SK-N-SH (cell line): ENCODE measurements at regions not wholly inside any gene's neighbourhood (a gene's known extent, or its start where the extent isn't known, plus 50 kb on each side); places are given as distances from the start of the nearest gene placed in this dataset.

Experiments
- CTCF ChIA-PET: fragments of 300-600, 350-600 bp; formaldehyde crosslinking; extraction: SDS; loops from one replicate; lab custom pipeline; 2021; lab: Yijun Ruan, JAX
- POLR2A ChIA-PET: fragments of 350-600 bp; sonication (Branson Sonifier 250); formaldehyde crosslinking; extraction: SDS; loops from one replicate; lab custom pipeline; 2020; ENCODE audit warnings: antibody characterized with exemption, inconsistent platforms; lab: Yijun Ruan, JAX
- DNase-seq: peaks from one replicate; pipeline ENCODE4 v3.0.0; 2012
- H2AFZ ChIP-seq: fragments of 200-600 bp; sonication (generic); 2 replicates; pipeline ENCODE4 v1.8.1; 2016; ENCODE audit warnings: antibody characterized with exemption, mild to moderate bottlenecking, low read depth
- H3F3A ChIP-seq: fragments of 200-600 bp; sonication (generic); replicated peaks from 2 replicates; pipeline ENCODE3; 2016; ENCODE audit warnings: antibody characterized with exemption, mild to moderate bottlenecking; ENCODE audit not compliant: insufficient read depth
- H3K27ac ChIP-seq, 2 experiments: fragments of 200-500 bp in 1 of 2; fragments of 200-600 bp in 1 of 2; sonication (Bioruptor generic) in 1 of 2; sonication (generic), shearing (Covaris generic) in 1 of 2; 2 replicates each; pipeline versions ENCODE4 v1.5.1 to v1.6.1; 2014 to 2016; ENCODE audit warnings: low read depth in 2 of 2, inconsistent platforms in 1 of 2, low read length in 1 of 2, mild to moderate bottlenecking in 1 of 2, mixed read lengths in 1 of 2
- H3K27me3 ChIP-seq: fragments of 200-600 bp; sonication (generic), shearing (Covaris generic); 2 replicates; pipeline ENCODE4 v1.6.1; 2016; ENCODE audit warnings: mixed run types; ENCODE audit not compliant: insufficient read depth
- H3K36me3 ChIP-seq, 2 experiments: fragments of 200-500 bp in 1 of 2; fragments of 200-600 bp in 1 of 2; sonication (Bioruptor generic) in 1 of 2; sonication (generic) in 1 of 2; replicated peaks in 1 of 2; 2 replicates each; pipeline versions ENCODE3 to v1.5.1; 2014 to 2016; ENCODE audit warnings: low read length in 1 of 2, mild to moderate bottlenecking in 1 of 2; ENCODE audit not compliant: insufficient read depth in 2 of 2, control insufficient read depth in 1 of 2
- H3K4me1 ChIP-seq, 2 experiments: fragments of 200-500 bp in 1 of 2; fragments of 200-600 bp in 1 of 2; sonication (Bioruptor generic) in 1 of 2; sonication (generic), shearing (Covaris generic) in 1 of 2; 2 replicates each; pipeline versions ENCODE4 v1.5.1 to v1.6.1; 2014 to 2016; ENCODE audit warnings: low read depth in 1 of 2, low read length in 1 of 2, mixed run types in 1 of 2; ENCODE audit not compliant: insufficient read depth in 2 of 2, control insufficient read depth in 1 of 2
- H3K4me2 ChIP-seq: fragments of 200-600 bp; sonication (generic), shearing (Covaris generic); 2 replicates; pipeline ENCODE4 v1.6.1; 2017; ENCODE audit warnings: mixed run types
- H3K4me3 ChIP-seq, 2 experiments: fragments of 200-500 bp in 1 of 2; fragments of 200-600 bp in 1 of 2; sonication (Bioruptor generic) in 1 of 2; sonication (generic), shearing (Covaris generic) in 1 of 2; 2 replicates each; pipeline versions ENCODE4 v1.5.1 to v1.8.1; 2014 to 2016; ENCODE audit warnings: low read depth in 2 of 2, inconsistent platforms in 1 of 2, low read length in 1 of 2, mild to moderate bottlenecking in 1 of 2, mixed read lengths in 1 of 2, moderate library complexity in 1 of 2
- H3K79me2 ChIP-seq: fragments of 200-600 bp; sonication (generic); 2 replicates; pipeline ENCODE4 v1.8.1; 2017; ENCODE audit warnings: mild to moderate bottlenecking; ENCODE audit not compliant: insufficient read depth
- H3K9ac ChIP-seq: fragments of 200-600 bp; sonication (generic); 2 replicates; pipeline ENCODE4 v1.6.1; 2017; ENCODE audit warnings: mixed run types
- H3K9me2 ChIP-seq: fragments of 200-600 bp; sonication (generic); 2 replicates; pipeline ENCODE4 v1.6.1; 2017; ENCODE audit warnings: mixed run types
- H3K9me3 ChIP-seq: fragments of 200-600 bp; sonication (generic); 2 replicates; pipeline ENCODE4 v1.6.1; 2017; ENCODE audit warnings: mixed run types, mild to moderate bottlenecking, moderate library complexity
- H4K20me1 ChIP-seq: fragments of 200-600 bp; sonication (generic); 2 replicates; pipeline ENCODE4 v1.6.1; 2017; ENCODE audit warnings: mild to moderate bottlenecking, mixed run types; ENCODE audit not compliant: insufficient read depth
- FOXJ3 ChIP-seq: sonication (generic); formaldehyde crosslinking; IDR thresholded peaks from 2 replicates; pipeline ENCODE4 v1.5.1; 2020; ENCODE audit warnings: mild to moderate bottlenecking, missing genetic modification reagents
- GATA2 ChIP-seq: sonication (generic); formaldehyde crosslinking; IDR thresholded peaks from 2 replicates; pipeline ENCODE4 v1.5.0; 2020; ENCODE audit warnings: mild to moderate bottlenecking, missing genetic modification reagents
- MEF2A ChIP-seq: IDR thresholded peaks from 2 replicates; pipeline ENCODE4 v1.4.0; 2012; ENCODE audit warnings: low read depth, borderline replicate concordance
- MXI1 ChIP-seq: IDR thresholded peaks from 2 replicates; pipeline ENCODE4 v1.6.1; 2012; ENCODE audit warnings: mild to moderate bottlenecking, low read depth, low read length, improper control_type of control experiment
- NFIC ChIP-seq: IDR thresholded peaks from 2 replicates; pipeline ENCODE4 v1.4.0; 2012; ENCODE audit warnings: borderline replicate concordance
- NRF1 ChIP-seq: IDR thresholded peaks from 2 replicates; pipeline ENCODE4 v1.6.1; 2012; ENCODE audit warnings: low read depth, mild to moderate bottlenecking, low read length
- POLR2AphosphoS5 ChIP-seq: IDR thresholded peaks from 2 replicates; pipeline ENCODE4 v1.6.1; 2012; ENCODE audit warnings: low read depth, low read length
- RCOR1 ChIP-seq: fragments of 150-350 bp; IDR thresholded peaks from 2 replicates; pipeline ENCODE4 v1.6.1; 2017; ENCODE audit warnings: antibody characterized with exemption, low read length
- RFX5 ChIP-seq: IDR thresholded peaks from 2 replicates; pipeline ENCODE4 v1.6.1; 2012; ENCODE audit warnings: mild to moderate bottlenecking, improper control_type of control experiment, low read length
- SIN3A ChIP-seq: IDR thresholded peaks from 2 replicates; pipeline ENCODE4 v1.6.1; 2012; ENCODE audit warnings: low read depth, mild to moderate bottlenecking, low read length, moderate library complexity, borderline replicate concordance
- TAF1 ChIP-seq: IDR thresholded peaks from 2 replicates; pipeline ENCODE4 v1.6.1; 2012; ENCODE audit warnings: low read depth, mild to moderate bottlenecking, low read length, moderate library complexity, borderline replicate concordance
- TCF12 ChIP-seq: IDR thresholded peaks from 2 replicates; pipeline ENCODE4 v1.4.0; 2012
- USF2 ChIP-seq: fragments of 150-350 bp; IDR thresholded peaks from 2 replicates; pipeline ENCODE4 v1.6.1; 2017; ENCODE audit warnings: antibody characterized with exemption, low read length, low read depth, borderline replicate concordance
- YY1 ChIP-seq: IDR thresholded peaks from 2 replicates; pipeline ENCODE4 v1.4.0; 2012; ENCODE audit warnings: low read depth, mild to moderate bottlenecking
- WGBS: methylation state at CpG from one replicate; pipeline ENCODE4 v1.1.6; 2017; ENCODE audit warnings: low lambda C conversion rate; 5-methylcytosine and 5-hydroxymethylcytosine counted together
- TF ChIP-seq, protein P1 (sequence below): IDR thresholded peaks from 2 replicates; pipeline ENCODE4 v1.4.0; 2012; ENCODE audit warnings: low read depth, borderline replicate concordance
- TF ChIP-seq, protein P2 (sequence below): IDR thresholded peaks from 2 replicates; pipeline ENCODE4 v1.4.0; 2012; ENCODE audit warnings: low read depth
- TF ChIP-seq, protein P3 (sequence below): fragments of 150-350 bp; IDR thresholded peaks from 2 replicates; pipeline ENCODE4 v1.6.1; 2016; ENCODE audit warnings: mild to moderate bottlenecking, low read depth, low read length
- TF ChIP-seq, protein P4 (sequence below): IDR thresholded peaks from 2 replicates; pipeline ENCODE4 v1.4.0; 2012; ENCODE audit warnings: low read depth, borderline replicate concordance

- H2AFZ ChIP-seq: no peak overlapping the region
- WGBS: 67% methylated on average over 4 of the region's 4 CpGs
- ChIA-PET POLR2A (no interaction called here), CTCF (no interaction called here)
- H3K36me3 ChIP-seq: no peaks in the 10 kb centered on the region
- H3K27me3 ChIP-seq: no peaks in the 10 kb centered on the region
- no peaks in the 10 kb centered on the region for H3K79me2 ChIP-seq
- no peak overlapping the region for H3K9ac ChIP-seq
- H3K4me1 ChIP-seq: peaks cover 0 to 6% of the 10 kb centered on the region in 2 experiments; a peak in 1 of 4 replicates
- TF ChIP-seq GATA2 (no peak), USF2 (no peak), POLR2AphosphoS5 (no peak), SIN3A (no peak), YY1 (no peak), RCOR1 (no peak), RFX5 (no peak), MXI1 (no peak), NRF1 (no peak), TCF12 (no peak), TAF1 (no peak), NFIC (no peak), MEF2A (no peak), FOXJ3 (CRISPR knock-in tag) (no peak)
- TF ChIP-seq, protein P1, sequence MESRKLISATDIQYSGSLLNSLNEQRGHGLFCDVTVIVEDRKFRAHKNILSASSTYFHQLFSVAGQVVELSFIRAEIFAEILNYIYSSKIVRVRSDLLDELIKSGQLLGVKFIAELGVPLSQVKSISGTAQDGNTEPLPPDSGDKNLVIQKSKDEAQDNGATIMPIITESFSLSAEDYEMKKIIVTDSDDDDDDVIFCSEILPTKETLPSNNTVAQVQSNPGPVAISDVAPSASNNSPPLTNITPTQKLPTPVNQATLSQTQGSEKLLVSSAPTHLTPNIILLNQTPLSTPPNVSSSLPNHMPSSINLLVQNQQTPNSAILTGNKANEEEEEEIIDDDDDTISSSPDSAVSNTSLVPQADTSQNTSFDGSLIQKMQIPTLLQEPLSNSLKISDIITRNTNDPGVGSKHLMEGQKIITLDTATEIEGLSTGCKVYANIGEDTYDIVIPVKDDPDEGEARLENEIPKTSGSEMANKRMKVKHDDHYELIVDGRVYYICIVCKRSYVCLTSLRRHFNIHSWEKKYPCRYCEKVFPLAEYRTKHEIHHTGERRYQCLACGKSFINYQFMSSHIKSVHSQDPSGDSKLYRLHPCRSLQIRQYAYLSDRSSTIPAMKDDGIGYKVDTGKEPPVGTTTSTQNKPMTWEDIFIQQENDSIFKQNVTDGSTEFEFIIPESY: no peak
- TF ChIP-seq, protein P2, sequence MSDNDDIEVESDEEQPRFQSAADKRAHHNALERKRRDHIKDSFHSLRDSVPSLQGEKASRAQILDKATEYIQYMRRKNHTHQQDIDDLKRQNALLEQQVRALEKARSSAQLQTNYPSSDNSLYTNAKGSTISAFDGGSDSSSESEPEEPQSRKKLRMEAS: no peak
- TF ChIP-seq, protein P3, sequence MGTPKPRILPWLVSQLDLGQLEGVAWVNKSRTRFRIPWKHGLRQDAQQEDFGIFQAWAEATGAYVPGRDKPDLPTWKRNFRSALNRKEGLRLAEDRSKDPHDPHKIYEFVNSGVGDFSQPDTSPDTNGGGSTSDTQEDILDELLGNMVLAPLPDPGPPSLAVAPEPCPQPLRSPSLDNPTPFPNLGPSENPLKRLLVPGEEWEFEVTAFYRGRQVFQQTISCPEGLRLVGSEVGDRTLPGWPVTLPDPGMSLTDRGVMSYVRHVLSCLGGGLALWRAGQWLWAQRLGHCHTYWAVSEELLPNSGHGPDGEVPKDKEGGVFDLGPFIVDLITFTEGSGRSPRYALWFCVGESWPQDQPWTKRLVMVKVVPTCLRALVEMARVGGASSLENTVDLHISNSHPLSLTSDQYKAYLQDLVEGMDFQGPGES: no peak
- TF ChIP-seq, protein P4, sequence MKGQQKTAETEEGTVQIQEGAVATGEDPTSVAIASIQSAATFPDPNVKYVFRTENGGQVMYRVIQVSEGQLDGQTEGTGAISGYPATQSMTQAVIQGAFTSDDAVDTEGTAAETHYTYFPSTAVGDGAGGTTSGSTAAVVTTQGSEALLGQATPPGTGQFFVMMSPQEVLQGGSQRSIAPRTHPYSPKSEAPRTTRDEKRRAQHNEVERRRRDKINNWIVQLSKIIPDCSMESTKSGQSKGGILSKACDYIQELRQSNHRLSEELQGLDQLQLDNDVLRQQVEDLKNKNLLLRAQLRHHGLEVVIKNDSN: no peak
- no peaks in the 10 kb centered on the region for H3F3A ChIP-seq
- H3K4me2 ChIP-seq: no peak overlapping the region
- no peak overlapping the region for H3K27ac ChIP-seq
- H3K9me2 ChIP-seq: no peaks in the 10 kb centered on the region
- H3K4me3 ChIP-seq: no peak overlapping the region
- no peak for DNase-seq
- no peaks in the 10 kb centered on the region for H3K9me3 ChIP-seq
- H4K20me1 ChIP-seq: no peaks in the 10 kb centered on the region
Measured at GRCh38 chr10:8151086-8151485, 96.6 kb downstream of the GATA3 start.
